KBM-7 (cell line): ENCODE measurements at regions not wholly inside any gene's neighbourhood (a gene's known extent, or its start where the extent isn't known, plus 50 kb on each side); places are given as distances from the start of the nearest gene placed in this dataset.
A peak's percentile ranks its signal among the peaks of the same experiment; 100 is the strongest.

Experiments
- DNase-seq: peaks from one replicate; pipeline ENCODE4 v3.0.0-alpha.2; 2015
- in situ Hi-C: fragments of 300-500 bp; cut with MboI; formaldehyde crosslinking; loops from 2 replicates; pipeline ENCODE4 v1.14.3; 2020; ENCODE audit warnings: low sequenced_read_pairs, low pct_unique_long_range_greater_than_20kb, mixed read lengths

GRCh38 chr1:195789321-195789720 is 818.9 kb downstream of the KCNT2 start:
- in situ Hi-C loops: no loop called here

GRCh38 chr1:195788721-195789120 is 819.5 kb downstream of the KCNT2 start:
- no peak for DNase-seq
- in situ Hi-C loops: no loop called here

More at GRCh38 chr1:195789321-195789720, 818.9 kb downstream of the KCNT2 start:
- no peak for DNase-seq

- in situ Hi-C loops: no loop called here
- DNase-seq: no peak
These were observed 822.4 kb downstream of the KCNT2 start for GRCh38 chr1:195785830-195786229.

- in situ Hi-C loops: no loop called here
- peak; percentile 29 for DNase-seq
These were observed 834.3 kb downstream of the KCNT2 start for GRCh38 chr1:195773931-195774330.

- DNase-seq: no peak
- in situ Hi-C loops: no loop called here
These were observed 838.8 kb downstream of the KCNT2 start for GRCh38 chr1:195769461-195769860.

GRCh38 chr1:195768936-195769335 is 839.3 kb downstream of the KCNT2 start:
- no peak for DNase-seq
- in situ Hi-C loops: no loop called here

- in situ Hi-C loops: no loop called here
- no peak for DNase-seq
These were observed 839.9 kb downstream of the KCNT2 start for GRCh38 chr1:195768377-195768776.

- DNase-seq: no peak
- in situ Hi-C loops: no loop called here
These were observed 841.5 kb downstream of the KCNT2 start for GRCh38 chr1:195766709-195767108.

GRCh38 chr1:195765099-195765498 is 843.1 kb downstream of the KCNT2 start:
- DNase-seq: no peak
- in situ Hi-C loops: no loop called here

- in situ Hi-C loops: no loop called here
- DNase-seq: no peak
These were observed 844.3 kb downstream of the KCNT2 start for GRCh38 chr1:195763907-195764374.

- in situ Hi-C loops: no loop called here
These were observed 844.9 kb downstream of the KCNT2 start for GRCh38 chr1:195763146-195763906.

GRCh38 chr1:195761104-195761503 is 847.1 kb downstream of the KCNT2 start:
- in situ Hi-C loops: no loop called here
- DNase-seq: no peak

More at GRCh38 chr1:195763146-195763906, 844.9 kb downstream of the KCNT2 start:
- DNase-seq: no peak

GRCh38 chr1:195756109-195756508 is 852.1 kb downstream of the KCNT2 start:
- DNase-seq: no peak
- in situ Hi-C loops: no loop called here

- no peak for DNase-seq
- in situ Hi-C loops: no loop called here
These were observed 853.4 kb downstream of the KCNT2 start for GRCh38 chr1:195754874-195755273.

GRCh38 chr1:195754303-195754702 is 853.9 kb downstream of the KCNT2 start:
- DNase-seq: no peak
- in situ Hi-C loops: no loop called here

- in situ Hi-C loops: no loop called here
- DNase-seq: peak; percentile 19
These were observed 859.3 kb downstream of the KCNT2 start for GRCh38 chr1:195748969-195749368.

GRCh38 chr1:195745189-195746010 is 862.8 kb downstream of the KCNT2 start:
- DNase-seq: no peak
- in situ Hi-C loops: no loop called here

GRCh38 chr1:195744256-195744655 is 864.0 kb downstream of the KCNT2 start:
- in situ Hi-C loops: no loop called here
- DNase-seq: no peak

- DNase-seq: no peak
- in situ Hi-C loops: no loop called here
These were observed 867.4 kb downstream of the KCNT2 start for GRCh38 chr1:195740862-195741261.

GRCh38 chr1:195738966-195739650 is 869.1 kb downstream of the KCNT2 start:
- in situ Hi-C loops: no loop called here
- DNase-seq: no peak
